ENCODE measurements at regions not wholly inside any gene's neighbourhood (a gene's known extent, or its start where the extent isn't known, plus 50 kb on each side); places are given as distances from the start of the nearest gene placed in this dataset.

- Histone ChIP-seq H3K4me3 (ENCODE audit: low read depth, low read length) (no peak overlapping the region), H3K9me3 (ENCODE audit: control insufficient read depth, insufficient read depth, low read depth, low read length) (no peaks in the 10 kb centered on the region), H3K27ac (ENCODE audit: extremely low read depth, low read depth, low read length) (no peak overlapping the region), H3K36me3 (ENCODE audit: control insufficient read depth in 2 of 2, insufficient read depth in 1 of 2, low read length in 2 of 2) (no peaks in the 10 kb centered on the region), H3K4me1 (ENCODE audit: control insufficient read depth, insufficient read depth, low read length) (no peaks in the 10 kb centered on the region)
- CTCF ChIA-PET, result no interaction called here
- no peak for TF ChIP-seq ZBTB49 (tag by site-specific recombination; IDR thresholded peaks at IDR 0.05; ENCODE audit: low read depth)
- TF ChIP-seq PRDM1 (tag by site-specific recombination; IDR thresholded peaks at IDR 0.05), result no peak
- TF ChIP-seq ZNF274 (IDR thresholded peaks at IDR 0.05; ENCODE audit: low read length), result no peak
- no peak for TF ChIP-seq ZNF274 (tag by site-specific recombination; IDR thresholded peaks at IDR 0.05; ENCODE audit: borderline replicate concordance)
- TF ChIP-seq ZNF785 (tag by site-specific recombination; IDR thresholded peaks at IDR 0.05), result no peak
- no peak for TF ChIP-seq GLI4 (tag by site-specific recombination; IDR thresholded peaks at IDR 0.05)
- no peak for TF ChIP-seq ZNF639 (tag by site-specific recombination; IDR thresholded peaks at IDR 0.05)
- no peak for TF ChIP-seq BCL11B (tag by site-specific recombination; IDR thresholded peaks at IDR 0.05; ENCODE audit: low read depth)
- no peak for TF ChIP-seq ZNF560 (tag by site-specific recombination; IDR thresholded peaks at IDR 0.05; ENCODE audit: borderline replicate concordance)
- TF ChIP-seq ZNF416 (tag by site-specific recombination; IDR thresholded peaks at IDR 0.05), result no peak
- TF ChIP-seq ZNF776 (tag by site-specific recombination; IDR thresholded peaks at IDR 0.05; ENCODE audit: borderline replicate concordance), result no peak
- TF ChIP-seq ZSCAN16 (tag by site-specific recombination; IDR thresholded peaks at IDR 0.05), result no peak
- TF ChIP-seq ZNF555 (tag by site-specific recombination; conservative IDR thresholded peaks at IDR 0.05), result no peak
- no peak for TF ChIP-seq SP7 (tag by site-specific recombination; IDR thresholded peaks at IDR 0.05)
- TF ChIP-seq MEIS1 (CRISPR knock-in tag; IDR thresholded peaks at IDR 0.05; ENCODE audit: borderline replicate concordance), result no peak
- POLR2A ChIA-PET, result no interaction called here
Observed at GRCh38 chr5:6216471-6217075, 161.8 kb downstream of the MED10 start.

- POLR2A ChIA-PET, result no interaction called here
- CTCF ChIA-PET, result no interaction called here
- Histone ChIP-seq H3K9me3 (ENCODE audit: control insufficient read depth, insufficient read depth, low read depth, low read length) (no peaks in the 10 kb centered on the region), H3K27ac (ENCODE audit: extremely low read depth, low read depth, low read length) (no peak overlapping the region), H3K4me1 (ENCODE audit: control insufficient read depth, insufficient read depth, low read length) (no peaks in the 10 kb centered on the region), H3K36me3 (ENCODE audit: control insufficient read depth in 2 of 2, insufficient read depth in 1 of 2, low read length in 2 of 2) (no peaks in the 10 kb centered on the region), H3K4me3 (ENCODE audit: low read depth, low read length) (no peak overlapping the region)
- TF ChIP-seq ZBTB10 (tag by site-specific recombination; IDR thresholded peaks at IDR 0.05) (no peak), EGR2 (tag by site-specific recombination; IDR thresholded peaks at IDR 0.05; ENCODE audit: low read depth) (no peak), ZNF433 (tag by site-specific recombination; IDR thresholded peaks at IDR 0.05; ENCODE audit: low read depth) (no peak), ZNF596 (tag by site-specific recombination; IDR thresholded peaks at IDR 0.05) (no peak), INSM2 (tag by site-specific recombination; IDR thresholded peaks at IDR 0.05) (no peak), CTCF (tag by site-specific recombination; IDR thresholded peaks at IDR 0.05) (no peak), ZNF174 (tag by site-specific recombination; IDR thresholded peaks at IDR 0.05) (no peak), ZNF571 (tag by site-specific recombination; IDR thresholded peaks at IDR 0.05) (no peak), ZNF544 (tag by site-specific recombination; IDR thresholded peaks at IDR 0.05) (no peak), ZNF629 (tag by site-specific recombination; IDR thresholded peaks at IDR 0.05) (no peak), ZNF610 (tag by site-specific recombination; IDR thresholded peaks at IDR 0.05; ENCODE audit: borderline replicate concordance) (no peak)
Observed at GRCh38 chr5:6215891-6216290, 162.5 kb downstream of the MED10 start.
